ENCODE measurements at regions not wholly inside any gene's neighbourhood (a gene's known extent, or its start where the extent isn't known, plus 50 kb on each side); places are given as distances from the start of the nearest gene placed in this dataset.

GRCh38 chr13:79037197-79037596 is 368.9 kb downstream of the RBM26 start:
- no peaks in the 10 kb centered on the region for H3K9me3 ChIP-seq (ENCODE audit: control insufficient read depth, low read length)
- no peak overlapping the region for H3K27ac ChIP-seq (ENCODE audit: low read depth, low read length, severe bottlenecking)
- no peak overlapping the region for H3K4me3 ChIP-seq (ENCODE audit: extremely low read depth, insufficient read depth, low read length, poor library complexity, severe bottlenecking)
- no peaks in the 10 kb centered on the region for H3K36me3 ChIP-seq (ENCODE audit: control insufficient read depth, insufficient read depth, low read length)
- no peaks in the 10 kb centered on the region for H3K4me1 ChIP-seq (ENCODE audit: control insufficient read depth, insufficient read depth, low read length, poor library complexity, severe bottlenecking)
- no CpG with 5 or more reads among the region's 1 CpG for WGBS, 2 experiments (ENCODE audit: insufficient coverage in 2 of 2)

GRCh38 chr13:79034341-79034740 is 371.7 kb downstream of the RBM26 start:
- H3K27ac ChIP-seq (ENCODE audit: low read depth, low read length, severe bottlenecking) = no peak overlapping the region
- 87 to 88% methylated on average over 5 to 7 of the region's 7 CpGs for WGBS, 2 experiments (ENCODE audit: insufficient coverage in 2 of 2)
- H3K36me3 ChIP-seq (ENCODE audit: control insufficient read depth, insufficient read depth, low read length) = no peaks in the 10 kb centered on the region
- H3K9me3 ChIP-seq (ENCODE audit: control insufficient read depth, low read length) = no peaks in the 10 kb centered on the region
- no peak overlapping the region for H3K4me3 ChIP-seq (ENCODE audit: extremely low read depth, insufficient read depth, low read length, poor library complexity, severe bottlenecking)
- no peaks in the 10 kb centered on the region for H3K4me1 ChIP-seq (ENCODE audit: control insufficient read depth, insufficient read depth, low read length, poor library complexity, severe bottlenecking)

- Histone ChIP-seq H3K4me1 (ENCODE audit: control insufficient read depth, insufficient read depth, low read length, poor library complexity, severe bottlenecking) (no peaks in the 10 kb centered on the region), H3K9me3 (ENCODE audit: control insufficient read depth, low read length) (no peaks in the 10 kb centered on the region), H3K27ac (ENCODE audit: low read depth, low read length, severe bottlenecking) (no peak overlapping the region), H3K36me3 (ENCODE audit: control insufficient read depth, insufficient read depth, low read length) (no peaks in the 10 kb centered on the region), H3K4me3 (ENCODE audit: extremely low read depth, insufficient read depth, low read length, poor library complexity, severe bottlenecking) (no peak overlapping the region)
- 83% methylated on average over 1 of the region's 2 CpGs; no CpG with 5 or more reads in 1 of the 2 experiments for WGBS, 2 experiments (ENCODE audit: insufficient coverage in 2 of 2)
Measured at GRCh38 chr13:79030513-79030912, 371.6 kb upstream of the OBI1 start.

- Histone ChIP-seq H3K4me1 (ENCODE audit: control insufficient read depth, insufficient read depth, low read length, poor library complexity, severe bottlenecking) (no peaks in the 10 kb centered on the region), H3K4me3 (ENCODE audit: extremely low read depth, insufficient read depth, low read length, poor library complexity, severe bottlenecking) (no peak overlapping the region), H3K36me3 (ENCODE audit: control insufficient read depth, insufficient read depth, low read length) (no peaks in the 10 kb centered on the region), H3K9me3 (ENCODE audit: control insufficient read depth, low read length) (peaks cover 17% of the 10 kb centered on the region), H3K27ac (ENCODE audit: low read depth, low read length, severe bottlenecking) (no peak overlapping the region)
- WGBS, 2 experiments (ENCODE audit: insufficient coverage in 2 of 2) = 21% methylated on average over 2 of the region's 2 CpGs; no CpG with 5 or more reads in 1 of the 2 experiments
Measured at GRCh38 chr13:79018166-79018565, 359.2 kb upstream of the OBI1 start.

GRCh38 chr13:79011179-79011578 is 352.2 kb upstream of the OBI1 start:
- no peaks in the 10 kb centered on the region for H3K9me3 ChIP-seq (ENCODE audit: control insufficient read depth, low read length)
- no peak overlapping the region for H3K27ac ChIP-seq (ENCODE audit: low read depth, low read length, severe bottlenecking)
- no peaks in the 10 kb centered on the region for H3K36me3 ChIP-seq (ENCODE audit: control insufficient read depth, insufficient read depth, low read length)
- H3K4me3 ChIP-seq (ENCODE audit: extremely low read depth, insufficient read depth, low read length, poor library complexity, severe bottlenecking) = no peak overlapping the region
- no peaks in the 10 kb centered on the region for H3K4me1 ChIP-seq (ENCODE audit: control insufficient read depth, insufficient read depth, low read length, poor library complexity, severe bottlenecking)
- 60% methylated on average over 1 of the region's 2 CpGs; no CpG with 5 or more reads in 1 of the 2 experiments for WGBS, 2 experiments (ENCODE audit: insufficient coverage in 2 of 2)

- H3K4me1 ChIP-seq (ENCODE audit: control insufficient read depth, insufficient read depth, low read length, poor library complexity, severe bottlenecking) = no peaks in the 10 kb centered on the region
- no peak overlapping the region for H3K27ac ChIP-seq (ENCODE audit: low read depth, low read length, severe bottlenecking)
- no peak overlapping the region for H3K4me3 ChIP-seq (ENCODE audit: extremely low read depth, insufficient read depth, low read length, poor library complexity, severe bottlenecking)
- H3K9me3 ChIP-seq (ENCODE audit: control insufficient read depth, low read length) = no peaks in the 10 kb centered on the region
- WGBS, 2 experiments (ENCODE audit: insufficient coverage in 2 of 2) = 80% methylated on average over 1 of the region's 7 CpGs
- no peaks in the 10 kb centered on the region for H3K36me3 ChIP-seq (ENCODE audit: control insufficient read depth, insufficient read depth, low read length)
Measured at GRCh38 chr13:79003989-79004898, 345.3 kb upstream of the OBI1 start.

- H3K27ac ChIP-seq (ENCODE audit: low read depth, low read length, severe bottlenecking) = no peak overlapping the region
- H3K4me3 ChIP-seq (ENCODE audit: extremely low read depth, insufficient read depth, low read length, poor library complexity, severe bottlenecking) = no peak overlapping the region
- no peaks in the 10 kb centered on the region for H3K36me3 ChIP-seq (ENCODE audit: control insufficient read depth, insufficient read depth, low read length)
- H3K4me1 ChIP-seq (ENCODE audit: control insufficient read depth, insufficient read depth, low read length, poor library complexity, severe bottlenecking) = no peaks in the 10 kb centered on the region
- 93 to 94% methylated on average over 3 of the region's 4 CpGs for WGBS, 2 experiments (ENCODE audit: insufficient coverage in 2 of 2)
- H3K9me3 ChIP-seq (ENCODE audit: control insufficient read depth, low read length) = no peaks in the 10 kb centered on the region
Measured at GRCh38 chr13:78999494-78999893, 340.5 kb upstream of the OBI1 start.

GRCh38 chr13:78998630-78999315 is 339.8 kb upstream of the OBI1 start:
- Histone ChIP-seq H3K36me3 (ENCODE audit: control insufficient read depth, insufficient read depth, low read length) (no peaks in the 10 kb centered on the region), H3K4me1 (ENCODE audit: control insufficient read depth, insufficient read depth, low read length, poor library complexity, severe bottlenecking) (no peaks in the 10 kb centered on the region), H3K4me3 (ENCODE audit: extremely low read depth, insufficient read depth, low read length, poor library complexity, severe bottlenecking) (no peak overlapping the region), H3K9me3 (ENCODE audit: control insufficient read depth, low read length) (no peaks in the 10 kb centered on the region), H3K27ac (ENCODE audit: low read depth, low read length, severe bottlenecking) (no peak overlapping the region)
- 88 to 100% methylated on average over 2 of the region's 4 CpGs for WGBS, 2 experiments (ENCODE audit: insufficient coverage in 2 of 2)

- Histone ChIP-seq H3K27ac (ENCODE audit: low read depth, low read length, severe bottlenecking) (no peak overlapping the region), H3K9me3 (ENCODE audit: control insufficient read depth, low read length) (no peaks in the 10 kb centered on the region), H3K4me3 (ENCODE audit: extremely low read depth, insufficient read depth, low read length, poor library complexity, severe bottlenecking) (no peak overlapping the region), H3K4me1 (ENCODE audit: control insufficient read depth, insufficient read depth, low read length, poor library complexity, severe bottlenecking) (no peaks in the 10 kb centered on the region), H3K36me3 (ENCODE audit: control insufficient read depth, insufficient read depth, low read length) (no peaks in the 10 kb centered on the region)
- WGBS, 2 experiments (ENCODE audit: insufficient coverage in 2 of 2) = 93 to 100% methylated on average over 2 to 3 of the region's 9 CpGs
Measured at GRCh38 chr13:78997902-78998629, 339.1 kb upstream of the OBI1 start.

GRCh38 chr13:78993792-78994191 is 334.8 kb upstream of the OBI1 start:
- no peaks in the 10 kb centered on the region for H3K9me3 ChIP-seq (ENCODE audit: control insufficient read depth, low read length)
- no peaks in the 10 kb centered on the region for H3K4me1 ChIP-seq (ENCODE audit: control insufficient read depth, insufficient read depth, low read length, poor library complexity, severe bottlenecking)
- H3K27ac ChIP-seq (ENCODE audit: low read depth, low read length, severe bottlenecking) = no peak overlapping the region
- no peaks in the 10 kb centered on the region for H3K36me3 ChIP-seq (ENCODE audit: control insufficient read depth, insufficient read depth, low read length)
- no peak overlapping the region for H3K4me3 ChIP-seq (ENCODE audit: extremely low read depth, insufficient read depth, low read length, poor library complexity, severe bottlenecking)
- no CpG with 5 or more reads among the region's 2 CpGs for WGBS, 2 experiments (ENCODE audit: insufficient coverage in 2 of 2)

Data from mesodermal cell (in vitro differentiated cells).